ENCODE measurements at regions not wholly inside any gene's neighbourhood (a gene's known extent, or its start where the extent isn't known, plus 50 kb on each side); places are given as distances from the start of the nearest gene placed in this dataset.
"Not testable (repeated sequence)": the region's sequence is repeated elsewhere in the genome, so short reads cannot be mapped to it uniquely, and the experiment has no call there.

DNA sequence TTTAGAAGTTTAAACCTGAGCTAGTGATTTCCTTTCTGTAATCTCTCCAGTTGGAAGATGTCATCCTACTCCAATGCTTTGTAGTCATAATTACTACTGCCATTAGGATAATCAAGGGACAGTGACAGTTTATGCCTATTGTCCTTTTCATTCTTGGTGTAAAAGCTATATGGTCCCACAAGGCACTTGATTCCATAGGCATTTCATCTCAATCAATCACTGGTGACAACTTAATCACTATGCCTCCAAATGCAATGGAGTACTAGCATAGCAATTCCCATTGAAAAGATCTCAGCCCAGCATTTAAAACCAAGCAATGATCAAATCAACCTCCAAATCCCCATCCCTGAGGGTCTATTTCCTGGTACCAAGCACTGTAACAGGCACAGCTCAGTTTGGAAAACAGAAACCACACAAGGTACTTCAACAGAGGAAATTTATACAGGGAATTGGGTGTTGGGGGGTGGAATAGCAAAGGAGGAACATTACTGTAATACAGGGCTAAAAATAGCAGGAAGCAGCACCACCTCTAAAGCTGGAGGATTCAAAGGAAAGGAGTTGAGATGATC, 51.0 kb downstream of the FHIP2A start:
- H3K9me3 Mint-ChIP-seq = no peaks in the 10 kb centered on the region
- H3K27ac Mint-ChIP-seq = no peak overlapping the region
- no peak for DNase-seq
- no peak overlapping the region for H3K4me3 Mint-ChIP-seq
- ChIA-PET CTCF (interaction anchor here (0.5 to 1.1 kb wide), 2 partner anchors 257 to 524 kb away, joined by 3 read pairs; no protein-coding TSS in a partner anchor), POLR2A (no interaction called here)
- H3K4me1 Mint-ChIP-seq = peaks cover 8% of the 10 kb centered on the region
- no peaks in the 10 kb centered on the region for H3K36me3 Mint-ChIP-seq (ENCODE audit: low read depth)
- H3K27me3 Mint-ChIP-seq = peaks cover 20% of the 10 kb centered on the region

DNA sequence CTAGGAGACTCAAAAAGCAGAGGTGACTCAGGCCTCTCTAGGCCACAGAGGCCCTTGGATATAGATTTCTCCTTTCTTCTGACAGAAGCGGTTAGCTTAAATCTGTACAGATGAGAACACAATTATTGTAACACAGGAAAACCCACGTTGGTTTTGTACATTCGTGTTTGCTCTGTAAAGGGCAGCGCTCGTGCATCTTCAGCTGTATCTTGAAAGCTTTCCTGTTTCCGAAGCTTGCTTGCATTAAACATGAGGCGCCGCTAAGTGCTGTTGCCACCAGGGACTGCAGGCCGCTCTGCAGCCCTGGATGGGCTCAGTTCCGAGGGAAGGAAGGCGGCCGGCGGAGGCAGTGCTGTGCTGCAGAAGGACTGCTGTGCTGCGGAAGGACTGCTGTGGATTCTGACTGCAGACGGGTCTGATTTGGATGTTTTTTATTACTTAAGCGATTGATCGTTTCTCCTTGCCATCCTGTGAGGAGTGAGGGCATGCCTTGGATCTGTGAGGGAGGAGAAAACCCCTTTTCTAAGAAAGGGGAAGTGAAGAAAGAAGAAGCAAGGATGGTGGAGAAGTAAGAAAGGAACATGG, 53.3 kb downstream of the FHIP2A start:
- H3K36me3 Mint-ChIP-seq (ENCODE audit: low read depth) = no peaks in the 10 kb centered on the region
- ChIA-PET POLR2A (no interaction called here), CTCF (interaction anchor here (0.6 to 1.4 kb wide), 4 partner anchors 8 to 340 kb away, joined by 3 to 4 read pairs (median 4); no protein-coding TSS in a partner anchor)

DNA sequence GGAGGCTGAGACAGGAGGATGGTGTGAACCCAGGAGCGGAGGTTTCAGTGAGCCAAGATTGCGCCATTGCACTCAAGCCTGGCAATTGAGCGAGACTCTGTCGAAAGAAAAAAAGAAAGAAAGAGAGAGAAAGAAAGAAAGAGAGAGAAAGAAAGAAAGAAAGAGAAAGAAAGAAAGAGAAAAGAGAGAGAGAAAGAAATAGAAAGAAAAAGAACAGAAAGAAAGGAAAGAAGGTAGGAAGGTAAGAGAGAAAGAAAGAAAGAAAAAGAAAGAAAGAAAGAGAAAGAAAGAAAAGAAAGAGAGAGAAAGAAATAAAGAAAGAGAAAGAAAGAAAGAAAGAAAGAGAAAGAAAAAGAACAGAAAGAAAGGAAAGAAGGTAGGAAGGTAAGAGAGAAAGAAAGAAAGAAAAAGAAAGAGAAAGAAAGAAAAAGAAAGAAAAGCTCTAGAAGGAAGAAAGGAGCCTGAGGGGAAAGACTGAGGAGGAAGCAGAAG, 54.1 kb downstream of the FHIP2A start:
- DNase-seq; H3K9me3 Mint-ChIP-seq; H3K27ac Mint-ChIP-seq; POLR2A ChIA-PET; H3K36me3 Mint-ChIP-seq (ENCODE audit: low read depth); H3K4me3 Mint-ChIP-seq: not testable (repeated sequence)
- Mint-ChIP-seq H3K4me1 (peaks cover 18% of the 10 kb centered on the region), H3K27me3 (peaks cover 30% of the 10 kb centered on the region)
- CTCF ChIA-PET = interaction anchor here (0.6 to 0.7 kb wide), 3 partner anchors 9 to 341 kb away, joined by 3 to 4 read pairs (median 4); no protein-coding TSS in a partner anchor

More for the DNA sequence above, 53.3 kb downstream of the FHIP2A start:
- Mint-ChIP-seq H3K4me1 (peaks cover 17% of the 10 kb centered on the region), H3K27ac (no peak overlapping the region), H3K4me3 (no peak overlapping the region), H3K27me3 (peaks cover 30% of the 10 kb centered on the region), H3K9me3 (no peaks in the 10 kb centered on the region)
- DNase-seq = peak; percentile 21

DNA sequence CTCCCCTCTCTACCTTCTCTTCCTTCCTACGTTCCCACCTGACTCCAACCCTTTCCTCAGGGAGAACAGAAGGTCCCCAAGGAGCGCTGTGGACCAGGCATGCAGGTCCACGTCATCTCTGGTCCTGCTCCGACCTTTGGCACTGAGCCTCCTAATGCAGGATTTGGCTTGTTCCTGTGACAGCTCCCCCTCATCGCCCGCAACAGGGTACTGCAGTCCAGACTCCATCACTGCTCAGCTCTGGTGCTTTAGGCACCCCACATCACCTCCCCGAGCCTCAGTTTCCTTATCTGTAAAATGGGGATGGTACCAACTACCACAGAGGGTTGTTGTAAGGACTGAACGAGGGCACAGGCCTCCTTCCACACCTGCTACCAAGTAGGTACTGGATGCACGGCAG, 54.6 kb downstream of the FHIP2A start:
- H3K9me3 Mint-ChIP-seq = no peaks in the 10 kb centered on the region
- DNase-seq = no peak
- ChIA-PET POLR2A (no interaction called here), CTCF (interaction anchor here (0.9 to 1.3 kb wide), 2 partner anchors 15 to 47 kb away, joined by 3 to 4 read pairs; no protein-coding TSS in a partner anchor)
- H3K27ac Mint-ChIP-seq = no peak overlapping the region
- peaks cover 18% of the 10 kb centered on the region for H3K4me1 Mint-ChIP-seq
- H3K27me3 Mint-ChIP-seq = peaks cover 30% of the 10 kb centered on the region
- H3K4me3 Mint-ChIP-seq = no peak overlapping the region
- H3K36me3 Mint-ChIP-seq (ENCODE audit: low read depth) = no peaks in the 10 kb centered on the region

DNA sequence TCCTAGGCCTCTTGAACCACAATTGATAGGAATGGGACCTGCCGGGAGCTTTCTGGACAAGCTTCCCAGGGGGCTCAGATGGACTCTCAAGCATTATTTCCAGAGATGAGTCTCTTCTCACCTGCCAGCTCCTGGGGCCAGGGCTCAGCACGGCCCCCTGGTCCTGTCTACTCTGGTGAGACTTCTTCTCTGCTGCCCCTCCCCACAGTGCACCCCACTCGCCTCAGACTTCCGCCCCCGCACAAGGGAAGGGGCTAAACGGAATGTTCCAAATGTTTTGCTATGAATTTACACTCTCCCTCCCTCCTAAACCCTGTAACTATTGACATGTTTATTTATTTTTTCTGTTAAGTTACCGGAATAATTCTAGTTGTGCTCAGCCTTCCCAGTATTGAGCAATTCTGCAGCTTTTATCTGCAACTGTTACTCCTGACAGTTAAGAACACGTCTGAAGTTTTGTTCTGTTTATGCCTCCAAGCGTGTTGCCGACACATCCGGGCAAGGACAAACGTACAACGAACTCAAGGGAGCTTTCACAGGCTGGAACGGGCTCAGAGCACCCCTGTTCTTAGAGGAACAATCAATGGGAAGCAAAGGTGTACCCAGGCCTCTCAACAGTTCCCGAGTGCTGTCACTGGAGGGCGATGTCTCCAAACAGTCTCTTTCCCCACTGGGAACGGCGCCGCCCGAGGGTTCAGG, 55.2 kb downstream of the FHIP2A start:
- Mint-ChIP-seq H3K4me3 (no peak overlapping the region), H3K36me3 (ENCODE audit: low read depth) (no peaks in the 10 kb centered on the region), H3K4me1 (peaks cover 18% of the 10 kb centered on the region), H3K9me3 (no peaks in the 10 kb centered on the region), H3K27ac (no peak overlapping the region), H3K27me3 (peaks cover 30% of the 10 kb centered on the region)
- POLR2A ChIA-PET = no interaction called here
- CTCF ChIA-PET = interaction anchor here (0.9 to 1.3 kb wide), 3 partner anchors 15 to 48 kb away, joined by 3 to 4 read pairs (median 3); no protein-coding TSS in a partner anchor
- DNase-seq = peak; percentile 50

GRCh38 chr10:114877301-114877644, 55.7 kb downstream of the FHIP2A start:
- peaks cover 18% of the 10 kb centered on the region for H3K4me1 Mint-ChIP-seq
- H3K27ac Mint-ChIP-seq = no peak overlapping the region
- POLR2A ChIA-PET = no interaction called here
- no peak overlapping the region for H3K4me3 Mint-ChIP-seq
- H3K27me3 Mint-ChIP-seq = peaks cover 30% of the 10 kb centered on the region
- no peaks in the 10 kb centered on the region for H3K36me3 Mint-ChIP-seq (ENCODE audit: low read depth)
- no peak for DNase-seq
- no peaks in the 10 kb centered on the region for H3K9me3 Mint-ChIP-seq
- CTCF ChIA-PET = interaction anchor here (0.9 to 1.3 kb wide), 3 partner anchors 16 to 48 kb away, joined by 3 to 4 read pairs (median 3); no protein-coding TSS in a partner anchor

GRCh38 chr10:114879093-114879492, 57.5 kb downstream of the FHIP2A start:
- DNase-seq = no peak
- Mint-ChIP-seq H3K4me1 (peaks cover 18% of the 10 kb centered on the region), H3K9me3 (no peaks in the 10 kb centered on the region), H3K36me3 (ENCODE audit: low read depth) (no peaks in the 10 kb centered on the region), H3K4me3 (no peak overlapping the region), H3K27ac (no peak overlapping the region), H3K27me3 (peaks cover 28% of the 10 kb centered on the region)
- ChIA-PET CTCF (interaction anchor here (0.7 to 3.2 kb wide), 6 partner anchors 10 to 338 kb away, joined by 3 to 16 read pairs (median 5); partner anchors contain the start of gene FHIP2A), POLR2A (no interaction called here)

DNA sequence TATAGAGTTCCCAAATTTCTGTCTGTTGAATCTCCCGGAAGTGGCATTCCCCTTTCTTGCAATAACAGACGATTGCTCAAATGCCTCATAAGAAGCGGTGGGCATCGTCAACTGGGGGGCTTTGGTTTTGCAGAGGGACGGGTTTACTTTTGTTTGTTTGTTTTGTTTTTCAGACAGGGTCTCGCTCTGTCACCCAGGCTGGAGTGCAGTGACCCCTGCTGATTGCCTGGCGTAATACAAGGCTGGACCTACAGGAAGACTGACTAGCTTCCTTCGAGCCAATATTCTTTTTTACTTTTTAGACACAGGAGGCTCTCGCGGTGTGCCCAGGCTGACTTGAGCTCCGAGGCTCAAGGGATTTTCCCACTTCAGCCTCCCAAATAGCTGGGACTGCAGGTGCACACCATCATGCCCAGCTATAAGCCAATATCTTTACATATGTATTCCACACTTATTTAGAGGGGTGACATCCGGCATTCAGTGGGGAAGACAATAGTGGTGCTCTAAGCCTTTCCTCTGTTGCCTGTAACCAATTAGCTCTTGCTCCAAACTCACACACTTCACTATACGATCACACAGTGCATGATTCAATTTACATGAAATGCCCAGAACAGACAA, 58.1 kb downstream of the FHIP2A start:
- Mint-ChIP-seq H3K9me3 (no peaks in the 10 kb centered on the region), H3K27ac (no peak overlapping the region), H3K4me3 (no peak overlapping the region), H3K27me3 (peaks cover 28% of the 10 kb centered on the region), H3K4me1 (peaks cover 18% of the 10 kb centered on the region), H3K36me3 (ENCODE audit: low read depth) (no peaks in the 10 kb centered on the region)
- DNase-seq = peak; percentile 56
- ChIA-PET POLR2A (no interaction called here), CTCF (interaction anchor here (0.6 to 3.2 kb wide), 5 partner anchors 16 to 339 kb away, joined by 3 to 16 read pairs (median 3); partner anchors contain the start of gene FHIP2A)

- H3K4me1 Mint-ChIP-seq = peaks cover 10% of the 10 kb centered on the region
- H3K36me3 Mint-ChIP-seq (ENCODE audit: low read depth) = no peaks in the 10 kb centered on the region
- ChIA-PET POLR2A (no interaction called here), CTCF (no interaction called here)
- no peak overlapping the region for H3K27ac Mint-ChIP-seq
- no peak for DNase-seq
- H3K4me3 Mint-ChIP-seq = no peak overlapping the region
- H3K9me3 Mint-ChIP-seq = no peaks in the 10 kb centered on the region
- peaks cover 17% of the 10 kb centered on the region for H3K27me3 Mint-ChIP-seq
Observed at GRCh38 chr10:114881417-114881816, 56.6 kb upstream of the TRUB1 start.

DNA sequence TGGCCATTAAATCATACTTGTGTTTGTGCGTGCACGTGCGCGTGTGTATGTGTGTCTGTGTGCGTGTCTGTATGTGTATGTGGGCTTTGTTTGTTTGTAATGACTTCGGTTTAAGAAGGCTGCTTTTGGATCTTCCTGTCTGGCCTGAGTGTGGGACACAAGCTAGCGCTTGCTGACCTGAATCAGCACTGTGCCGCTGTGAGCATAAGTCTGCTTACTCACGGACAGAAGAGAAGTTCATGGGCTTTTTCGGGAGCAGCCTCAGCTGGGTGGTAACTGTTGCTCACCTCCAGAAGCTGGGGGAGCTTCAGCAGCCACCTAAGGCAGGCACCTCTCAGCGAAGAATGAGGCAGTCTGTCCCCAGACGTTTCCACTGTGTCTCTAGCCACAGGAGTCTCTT, 56.1 kb upstream of the TRUB1 start:
- Mint-ChIP-seq H3K4me1 (peaks cover 10% of the 10 kb centered on the region), H3K4me3 (no peak overlapping the region), H3K27me3 (peaks cover 16% of the 10 kb centered on the region), H3K36me3 (ENCODE audit: low read depth) (no peaks in the 10 kb centered on the region), H3K27ac (no peak overlapping the region), H3K9me3 (no peaks in the 10 kb centered on the region)
- no peak for DNase-seq
- CTCF ChIA-PET = no interaction called here
- POLR2A ChIA-PET = no interaction called here

DNA sequence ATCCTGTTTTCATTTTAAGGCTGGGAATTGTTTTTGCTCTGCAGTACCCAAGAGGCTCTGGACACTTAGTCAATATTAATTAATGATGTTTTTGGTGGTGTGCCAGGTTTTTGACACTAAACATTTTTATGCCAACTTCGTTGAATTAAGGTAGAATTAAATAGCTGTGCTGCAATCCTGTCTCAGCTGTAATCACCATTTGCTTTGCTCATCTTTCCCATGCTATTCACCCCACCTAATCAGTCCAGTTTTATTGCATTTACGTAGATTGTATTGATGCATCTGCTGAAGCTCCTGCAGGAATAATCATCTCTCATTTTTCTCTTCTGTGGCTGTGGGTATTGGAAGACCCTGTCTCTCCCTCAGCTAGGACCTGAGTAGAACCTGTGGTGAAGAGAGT, 52.6 kb upstream of the TRUB1 start:
- Mint-ChIP-seq H3K4me3 (no peak overlapping the region), H3K27ac (no peak overlapping the region), H3K4me1 (no peaks in the 10 kb centered on the region), H3K36me3 (ENCODE audit: low read depth) (no peaks in the 10 kb centered on the region), H3K9me3 (no peaks in the 10 kb centered on the region), H3K27me3 (peaks cover 2% of the 10 kb centered on the region)
- POLR2A ChIA-PET = no interaction called here
- CTCF ChIA-PET = interaction anchor here (0.7 to 0.8 kb wide), 2 partner anchors 64 to 553 kb away, joined by 3 to 4 read pairs; partner anchors contain the start of gene FHIP2A
- DNase-seq = no peak
